Psoas muscle (tissue), 7 donors: ENCODE measurements at regions not wholly inside any gene's neighbourhood (a gene's known extent, or its start where the extent isn't known, plus 50 kb on each side); places are given as distances from the start of the nearest gene placed in this dataset.
"Not testable (repeated sequence)": the region's sequence is repeated elsewhere in the genome, so short reads cannot be mapped to it uniquely, and the experiment has no call there.

Experiments
- ATAC-seq, 4 donors: fragments of 200-7000 bp; cut with Tn5 transposase; one replicate each; pipeline ENCODE4 v1.9.1; 2020; ENCODE audit warnings: moderate library complexity in 3 of 4, mild to moderate bottlenecking in 2 of 4
- DNase-seq, 2 donors: peaks; one replicate each; pipeline ENCODE4 v3.0.0-alpha.2; 2020
- H3K27ac ChIP-seq: fragments of 200-600 bp; one replicate; pipeline ENCODE4 v1.8.0; 2022
- H3K27me3 ChIP-seq, 3 donors: fragments of 200-600 bp in 1 of 3; one replicate each; pipeline versions ENCODE4 v1.6.1 to v1.8.0; 2013 to 2022; ENCODE audit warnings: low read length in 2 of 3, mild to moderate bottlenecking in 2 of 3, moderate library complexity in 1 of 3; ENCODE audit not compliant: insufficient read depth in 3 of 3
- H3K36me3 ChIP-seq, 2 donors: fragments of 200-600 bp in 1 of 2; one replicate each; pipeline versions ENCODE4 v1.6.1 to v1.8.0; 2013 to 2022; ENCODE audit warnings: low read depth in 1 of 2, mild to moderate bottlenecking in 1 of 2, moderate library complexity in 1 of 2; ENCODE audit not compliant: insufficient read depth in 1 of 2
- H3K4me1 ChIP-seq: fragments of 200-600 bp; one replicate; pipeline ENCODE4 v1.8.0; 2022
- H3K4me3 ChIP-seq: fragments of 200-600 bp; one replicate; pipeline ENCODE4 v1.8.0; 2022; ENCODE audit warnings: mild to moderate bottlenecking
- H3K9me3 ChIP-seq: fragments of 200-600 bp; one replicate; pipeline ENCODE4 v1.8.0; 2022
- WGBS, 3 donors: extraction: QIAGEN DNeasy Blood & Tissue Kit; methylation state at CpG; one replicate each; pipeline versions ENCODE4 v1.1.6 to v1.1.7; 2013; 5-methylcytosine and 5-hydroxymethylcytosine counted together
- intact Hi-C, 2 donors: fragments of 100-400 bp; cut with DNase I; formaldehyde crosslinking; loops; one replicate each; pipeline versions ENCODE4 v1.11.0 to v1.14.2; 2022
- TF ChIP-seq, protein P1 (sequence below): fragments of 200-600 bp; IDR thresholded peaks from one replicate; pipeline ENCODE4 v1.8.0; 2022; ENCODE audit warnings: antibody characterized with exemption
- donor health status: healthy with polysubstance abuse.
- donor health status: DM: no; HTN: no; CAD: no; lungs with moderate emphysema.
- donor health status: Bipolar disorder and iron deficiency.
- donor health status: healthy.
- donor health status: DM: yes; HTN: yes; CAD: no.
- donor health status: DM: no; HTN: no; CAD: no.
- donor health status: DM: yes; HTN: yes; CAD: no.

DNA sequence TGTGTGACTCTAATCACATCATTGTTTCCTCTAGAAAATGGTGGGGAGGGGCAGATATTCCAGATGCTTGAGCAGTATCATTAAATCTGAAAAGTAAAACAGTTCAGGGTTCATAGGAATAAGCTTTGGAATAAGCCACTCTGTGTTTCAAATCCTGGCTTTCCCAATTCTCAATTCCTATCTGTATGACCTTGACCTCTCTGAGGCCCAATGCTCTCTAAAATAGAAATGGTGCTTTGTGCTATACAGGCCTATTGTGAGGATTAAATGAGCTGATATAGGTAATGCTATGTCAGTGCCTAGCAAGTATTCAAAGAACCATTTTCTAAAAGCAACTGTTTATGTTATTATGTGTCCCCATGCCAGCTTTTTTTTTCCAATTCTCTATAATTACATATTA is 209.0 kb upstream of the PRSS16 start:
- ATAC-seq (no peak), DNase-seq (no peak)
- Histone ChIP-seq H3K36me3 (no peaks in the 10 kb centered on the region), H3K4me3 (no peak overlapping the region), H3K27me3 (peaks cover 0 to 4% (median 0%) of the 10 kb centered on the region in 3 donors), H3K27ac (no peak overlapping the region), H3K4me1 (no peaks in the 10 kb centered on the region), H3K9me3 (no peaks in the 10 kb centered on the region)
- intact Hi-C loops = no loop called here
- TF ChIP-seq, protein P1, sequence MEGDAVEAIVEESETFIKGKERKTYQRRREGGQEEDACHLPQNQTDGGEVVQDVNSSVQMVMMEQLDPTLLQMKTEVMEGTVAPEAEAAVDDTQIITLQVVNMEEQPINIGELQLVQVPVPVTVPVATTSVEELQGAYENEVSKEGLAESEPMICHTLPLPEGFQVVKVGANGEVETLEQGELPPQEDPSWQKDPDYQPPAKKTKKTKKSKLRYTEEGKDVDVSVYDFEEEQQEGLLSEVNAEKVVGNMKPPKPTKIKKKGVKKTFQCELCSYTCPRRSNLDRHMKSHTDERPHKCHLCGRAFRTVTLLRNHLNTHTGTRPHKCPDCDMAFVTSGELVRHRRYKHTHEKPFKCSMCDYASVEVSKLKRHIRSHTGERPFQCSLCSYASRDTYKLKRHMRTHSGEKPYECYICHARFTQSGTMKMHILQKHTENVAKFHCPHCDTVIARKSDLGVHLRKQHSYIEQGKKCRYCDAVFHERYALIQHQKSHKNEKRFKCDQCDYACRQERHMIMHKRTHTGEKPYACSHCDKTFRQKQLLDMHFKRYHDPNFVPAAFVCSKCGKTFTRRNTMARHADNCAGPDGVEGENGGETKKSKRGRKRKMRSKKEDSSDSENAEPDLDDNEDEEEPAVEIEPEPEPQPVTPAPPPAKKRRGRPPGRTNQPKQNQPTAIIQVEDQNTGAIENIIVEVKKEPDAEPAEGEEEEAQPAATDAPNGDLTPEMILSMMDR = no peak

DNA sequence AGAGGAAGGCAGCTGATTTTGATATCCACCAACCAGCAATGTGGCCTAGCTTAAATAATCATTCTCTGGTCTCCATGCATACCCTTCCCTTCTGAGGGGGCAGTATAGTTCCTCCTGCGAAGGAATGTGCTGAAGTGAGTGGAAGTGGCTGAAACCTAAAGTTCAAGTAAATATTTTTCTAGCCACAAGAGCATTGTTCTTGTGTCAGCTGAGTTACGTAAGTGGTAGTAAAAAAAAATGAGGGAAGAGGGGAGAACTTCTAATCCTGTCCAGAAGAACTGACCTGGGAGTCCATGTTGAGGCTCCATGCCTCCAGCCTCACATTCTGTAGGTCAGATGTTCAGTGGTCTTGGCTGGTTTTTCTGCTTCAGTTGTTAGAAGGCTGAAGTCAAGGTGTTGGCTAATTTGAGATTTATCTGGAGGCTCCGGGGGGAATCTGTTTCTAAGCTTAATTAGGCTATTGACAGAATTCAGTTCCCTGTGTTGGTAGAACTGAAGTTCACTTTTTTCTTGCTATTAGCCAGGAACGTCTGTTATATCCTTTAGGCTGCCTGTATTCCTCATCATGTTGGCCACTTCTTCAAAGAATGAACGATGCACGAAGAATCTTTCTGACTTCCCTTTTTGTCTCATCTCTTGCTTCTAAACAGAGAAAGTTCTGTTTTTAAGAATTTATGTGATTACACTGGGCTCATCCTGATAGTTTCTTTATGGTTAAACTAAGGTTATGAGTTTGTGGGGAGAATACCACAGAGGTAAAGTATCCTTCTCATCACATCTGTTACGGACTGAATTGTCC is 207.1 kb upstream of the PRSS16 start:
- no peak for ATAC-seq
- DNase-seq = no peak
- intact Hi-C loops = no loop called here
- Histone ChIP-seq H3K4me1 (no peaks in the 10 kb centered on the region), H3K36me3 (no peaks in the 10 kb centered on the region), H3K4me3 (no peak overlapping the region), H3K9me3 (no peaks in the 10 kb centered on the region), H3K27ac (no peak overlapping the region), H3K27me3 (peaks cover 0 to 4% (median 0%) of the 10 kb centered on the region in 3 donors)
- TF ChIP-seq, protein P1 = no peak
- WGBS, 3 donors = 73 to 77% (median 74%) methylated on average over 7 of the region's 7 CpGs

DNA sequence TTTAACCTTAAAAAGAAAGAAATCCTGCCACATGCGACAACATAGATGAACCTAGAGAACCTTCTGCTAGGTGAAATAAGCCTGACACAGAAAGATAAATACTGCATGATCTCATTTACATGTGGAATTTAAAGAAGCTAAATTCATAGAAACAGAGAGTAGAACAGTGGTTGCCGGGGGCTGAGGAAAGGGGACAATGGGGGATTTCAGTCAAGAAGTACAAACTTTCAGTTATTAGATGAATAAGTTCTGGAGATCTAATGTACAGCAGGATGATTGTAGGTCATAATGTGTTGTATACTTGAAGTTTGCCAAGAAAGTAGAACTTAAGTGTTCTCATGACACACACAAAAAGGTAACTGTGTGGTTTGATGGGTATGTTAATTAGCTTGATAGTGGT is 204.3 kb upstream of the PRSS16 start:
- Histone ChIP-seq H3K4me1 (no peaks in the 10 kb centered on the region), H3K27me3 (peaks cover 0 to 4% (median 0%) of the 10 kb centered on the region in 3 donors), H3K27ac (no peak overlapping the region), H3K36me3 (no peaks in the 10 kb centered on the region), H3K4me3 (no peak overlapping the region), H3K9me3 (no peaks in the 10 kb centered on the region)
- DNase-seq = no peak
- intact Hi-C loops = no loop called here
- ATAC-seq = no peak
- TF ChIP-seq, protein P1 = no peak
- 89 to 94% (median 90%) methylated on average over 2 of the region's 2 CpGs for WGBS, 3 donors

DNA sequence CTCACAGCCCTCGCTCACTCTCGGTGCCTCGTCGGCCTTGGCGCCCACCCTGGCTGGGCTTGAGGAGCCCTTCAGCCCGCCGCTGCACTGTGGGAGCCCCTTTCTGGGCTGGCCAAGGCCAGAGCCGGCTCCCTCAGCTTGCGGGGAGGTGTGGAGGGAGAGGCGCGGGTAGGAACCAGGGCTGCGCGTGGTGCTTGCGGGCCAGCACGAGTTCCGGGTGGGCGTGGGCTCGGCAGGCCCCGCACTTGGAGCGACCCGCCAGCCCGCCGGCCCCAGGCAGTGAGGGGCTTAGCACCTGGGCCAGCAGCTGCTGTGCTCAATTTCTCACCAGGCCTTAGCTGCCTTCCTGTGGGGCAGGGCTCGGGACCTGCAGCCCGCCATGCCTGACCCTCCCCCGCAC is 202.4 kb upstream of the PRSS16 start:
- 92 to 96% (median 93%) methylated on average over 20 to 26 of the region's 26 CpGs for WGBS, 3 donors
- H3K36me3 ChIP-seq, DNase-seq, intact Hi-C loops, H3K4me1 ChIP-seq, ATAC-seq, H3K27ac ChIP-seq, H3K4me3 ChIP-seq, H3K9me3 ChIP-seq, H3K27me3 ChIP-seq: not testable (repeated sequence)

DNA sequence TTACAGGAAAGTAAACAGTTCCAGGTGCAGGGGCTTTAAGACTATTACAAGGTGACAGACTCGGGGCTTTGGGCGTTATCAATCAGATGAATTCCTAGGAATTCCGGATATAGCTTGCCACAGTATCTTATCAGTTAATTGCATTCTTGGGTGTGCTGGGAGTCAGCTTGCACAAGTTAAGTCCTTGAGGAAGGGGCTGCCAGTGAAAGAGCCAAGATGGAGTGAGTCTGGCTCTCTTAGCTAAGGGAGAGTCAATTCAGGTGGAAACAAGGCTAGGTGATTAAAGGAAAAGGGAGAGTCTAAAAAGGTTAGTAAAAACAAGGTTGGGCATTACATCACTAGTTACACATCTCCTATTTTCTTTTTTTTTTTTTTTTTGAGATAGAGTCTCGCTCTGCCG is 199.8 kb upstream of the PRSS16 start:
- H3K4me1 ChIP-seq, H3K27ac ChIP-seq, H3K4me3 ChIP-seq, DNase-seq, intact Hi-C loops, H3K36me3 ChIP-seq, H3K27me3 ChIP-seq, H3K9me3 ChIP-seq, ATAC-seq: not testable (repeated sequence)
- 59 to 65% (median 64%) methylated on average over 3 to 5 of the region's 5 CpGs for WGBS, 3 donors
